Sigmoid colon (tissue), 4 donors: ENCODE measurements at regions not wholly inside any gene's neighbourhood (a gene's known extent, or its start where the extent isn't known, plus 50 kb on each side); places are given as distances from the start of the nearest gene placed in this dataset.

ENCODE experiments used
- EP300 ChIP-seq, 4 donors: sonication (generic); formaldehyde crosslinking; IDR thresholded peaks; one replicate each; pipeline ENCODE4 v1.6.1; 2017; ENCODE audit warnings: antibody characterized with exemption in 4 of 4
- POLR2A ChIP-seq, 2 donors: fragments of 450-650 bp; IDR thresholded peaks; one replicate each; pipeline ENCODE4 v1.6.1; 2016; ENCODE audit warnings: antibody characterized with exemption in 2 of 2, mild to moderate bottlenecking in 2 of 2, moderate library complexity in 2 of 2
- POLR2AphosphoS5 ChIP-seq, 4 donors: sonication (generic); formaldehyde crosslinking; IDR thresholded peaks; one replicate each; pipeline ENCODE4 v1.6.1; 2017; ENCODE audit warnings: antibody characterized with exemption in 4 of 4
- TF ChIP-seq, protein P1 (sequence below), 4 experiments: fragments of 450-650 bp in 3 of 4; fragments of 200-600 bp in 1 of 4; IDR thresholded peaks; one replicate each; pipeline ENCODE4 v1.5.1; 2016 to 2019; ENCODE audit warnings: antibody characterized with exemption in 4 of 4, mild to moderate bottlenecking in 3 of 4, moderate library complexity in 2 of 4

DNA sequence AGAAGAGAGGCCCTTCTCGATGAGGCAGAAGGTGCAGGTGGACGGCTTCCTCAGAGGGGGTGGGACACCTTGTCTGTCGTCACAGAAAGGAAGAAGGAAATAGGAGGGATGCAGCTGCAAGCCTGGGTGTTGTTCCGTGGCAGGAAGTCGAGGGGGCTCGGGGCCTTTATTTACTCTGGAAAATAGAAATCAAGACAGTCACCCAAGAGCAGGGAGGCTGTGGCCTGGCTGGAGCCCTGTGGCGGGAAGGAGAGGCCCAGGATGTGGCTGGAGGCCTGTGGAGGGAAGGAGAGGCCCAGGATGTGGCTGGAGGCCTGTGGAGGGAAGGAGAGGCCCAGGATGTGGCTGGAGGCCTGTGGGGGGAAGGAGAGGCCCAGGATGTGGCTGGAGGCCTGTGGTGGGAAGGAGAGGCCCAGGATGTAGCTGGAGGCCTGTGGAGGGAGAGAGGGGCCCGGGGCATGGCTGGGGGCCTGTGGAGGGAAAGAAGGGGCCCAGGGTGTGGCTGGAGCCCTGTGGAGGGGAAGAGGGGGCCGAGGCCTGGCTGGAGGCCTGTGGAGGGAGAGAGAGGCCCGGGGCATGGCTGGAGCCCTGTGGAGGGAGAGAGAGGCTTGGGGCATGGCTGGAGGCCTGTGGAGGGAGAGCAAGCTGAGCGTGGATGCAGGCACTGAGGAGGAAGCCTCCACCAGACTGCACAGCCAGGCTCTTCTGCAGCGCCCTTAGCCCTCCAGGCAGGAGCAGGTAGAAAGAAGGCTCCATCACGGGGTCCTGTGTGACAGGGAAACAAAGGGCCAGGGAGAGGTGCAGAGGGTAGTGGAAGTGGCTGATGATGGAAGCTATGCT is 97.3 kb upstream of the SFMBT2 start:
- TF ChIP-seq, protein P1, sequence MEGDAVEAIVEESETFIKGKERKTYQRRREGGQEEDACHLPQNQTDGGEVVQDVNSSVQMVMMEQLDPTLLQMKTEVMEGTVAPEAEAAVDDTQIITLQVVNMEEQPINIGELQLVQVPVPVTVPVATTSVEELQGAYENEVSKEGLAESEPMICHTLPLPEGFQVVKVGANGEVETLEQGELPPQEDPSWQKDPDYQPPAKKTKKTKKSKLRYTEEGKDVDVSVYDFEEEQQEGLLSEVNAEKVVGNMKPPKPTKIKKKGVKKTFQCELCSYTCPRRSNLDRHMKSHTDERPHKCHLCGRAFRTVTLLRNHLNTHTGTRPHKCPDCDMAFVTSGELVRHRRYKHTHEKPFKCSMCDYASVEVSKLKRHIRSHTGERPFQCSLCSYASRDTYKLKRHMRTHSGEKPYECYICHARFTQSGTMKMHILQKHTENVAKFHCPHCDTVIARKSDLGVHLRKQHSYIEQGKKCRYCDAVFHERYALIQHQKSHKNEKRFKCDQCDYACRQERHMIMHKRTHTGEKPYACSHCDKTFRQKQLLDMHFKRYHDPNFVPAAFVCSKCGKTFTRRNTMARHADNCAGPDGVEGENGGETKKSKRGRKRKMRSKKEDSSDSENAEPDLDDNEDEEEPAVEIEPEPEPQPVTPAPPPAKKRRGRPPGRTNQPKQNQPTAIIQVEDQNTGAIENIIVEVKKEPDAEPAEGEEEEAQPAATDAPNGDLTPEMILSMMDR (IDR thresholded peaks at IDR 0.05) = no peak
- TF ChIP-seq POLR2A (IDR thresholded peaks at IDR 0.05) = no peak
- TF ChIP-seq EP300 (IDR thresholded peaks at IDR 0.05) = no peak
- no peak for TF ChIP-seq POLR2AphosphoS5 (IDR thresholded peaks at IDR 0.05)
